ENCODE measurements at regions not wholly inside any gene's neighbourhood (a gene's known extent, or its start where the extent isn't known, plus 50 kb on each side); places are given as distances from the start of the nearest gene placed in this dataset.
A peak's percentile ranks its signal among the peaks of the same experiment; 100 is the strongest.
"Not testable (repeated sequence)": the region's sequence is repeated elsewhere in the genome, so short reads cannot be mapped to it uniquely, and the experiment has no call there.

- Mint-ChIP-seq H3K27me3 (no peaks in the 10 kb centered on the region), H3K4me3 (no peak overlapping the region), H3K27ac (no peak overlapping the region), H3K4me1 (ENCODE audit: low read depth) (peaks cover 20% of the 10 kb centered on the region), H3K36me3 (ENCODE audit: low read depth) (no peaks in the 10 kb centered on the region), H3K9me3 (peaks cover 19% of the 10 kb centered on the region)
- DNase-seq: no peak
Measured at GRCh38 chr14:89708982-89709625, 245.4 kb downstream of the EFCAB11 start.

- no peak for DNase-seq
- peaks cover 38% of the 10 kb centered on the region for H3K4me1 Mint-ChIP-seq (ENCODE audit: low read depth)
- H3K9me3 Mint-ChIP-seq: peaks cover 22% of the 10 kb centered on the region
- H3K36me3 Mint-ChIP-seq (ENCODE audit: low read depth): peaks cover 4% of the 10 kb centered on the region
- H3K27ac Mint-ChIP-seq: no peak overlapping the region
- H3K4me3 Mint-ChIP-seq: no peak overlapping the region
- no peaks in the 10 kb centered on the region for H3K27me3 Mint-ChIP-seq
Measured at GRCh38 chr14:89707086-89707485, 247.4 kb downstream of the EFCAB11 start.

GRCh38 chr14:89702876-89703200 lies 251.7 kb downstream of the EFCAB11 start:
- Mint-ChIP-seq H3K4me3 (no peak overlapping the region), H3K27me3 (no peaks in the 10 kb centered on the region), H3K9me3 (peaks cover 12% of the 10 kb centered on the region), H3K4me1 (ENCODE audit: low read depth) (peaks cover 50% of the 10 kb centered on the region), H3K27ac (peak overlapping the region; percentile 3), H3K36me3 (ENCODE audit: low read depth) (peaks cover 4% of the 10 kb centered on the region)
- no peak for DNase-seq

GRCh38 chr14:89702073-89702875 lies 252.3 kb downstream of the EFCAB11 start:
- Mint-ChIP-seq H3K4me3 (peak overlapping the region; percentile 74), H3K27me3 (no peaks in the 10 kb centered on the region), H3K36me3 (ENCODE audit: low read depth) (peaks cover 4% of the 10 kb centered on the region), H3K9me3 (peaks cover 12% of the 10 kb centered on the region), H3K27ac (peak overlapping the region; percentile 94), H3K4me1 (ENCODE audit: low read depth) (peaks cover 53% of the 10 kb centered on the region)
- peak; percentile 61 for DNase-seq

- Mint-ChIP-seq H3K36me3 (ENCODE audit: low read depth) (peaks cover 4% of the 10 kb centered on the region), H3K4me1 (ENCODE audit: low read depth) (peaks cover 50% of the 10 kb centered on the region), H3K27me3 (no peaks in the 10 kb centered on the region), H3K27ac (peak overlapping the region; percentile 94), H3K9me3 (peaks cover 12% of the 10 kb centered on the region), H3K4me3 (peak overlapping the region; percentile 74)
- DNase-seq: peak; percentile 90
Measured at GRCh38 chr14:89701211-89702043, 253.1 kb downstream of the EFCAB11 start.

GRCh38 chr14:89700801-89701200 lies 253.7 kb downstream of the EFCAB11 start:
- DNase-seq: no peak
- Mint-ChIP-seq H3K27ac (peak overlapping the region; percentile 82), H3K9me3 (peaks cover 12% of the 10 kb centered on the region), H3K4me1 (ENCODE audit: low read depth) (peaks cover 44% of the 10 kb centered on the region), H3K36me3 (ENCODE audit: low read depth) (peaks cover 4% of the 10 kb centered on the region), H3K27me3 (no peaks in the 10 kb centered on the region), H3K4me3 (peak overlapping the region; percentile 70)

GRCh38 chr14:89699071-89699470 lies 255.5 kb downstream of the EFCAB11 start:
- no peak for DNase-seq
- H3K9me3 Mint-ChIP-seq: peaks cover 12% of the 10 kb centered on the region
- H3K36me3 Mint-ChIP-seq (ENCODE audit: low read depth): peaks cover 4% of the 10 kb centered on the region
- H3K27ac Mint-ChIP-seq: no peak overlapping the region
- H3K4me1 Mint-ChIP-seq (ENCODE audit: low read depth): peaks cover 43% of the 10 kb centered on the region
- H3K27me3 Mint-ChIP-seq: no peaks in the 10 kb centered on the region
- no peak overlapping the region for H3K4me3 Mint-ChIP-seq

- H3K27ac Mint-ChIP-seq: no peak overlapping the region
- H3K4me1 Mint-ChIP-seq (ENCODE audit: low read depth): peaks cover 28% of the 10 kb centered on the region
Measured at GRCh38 chr14:89697281-89698060, 257.1 kb downstream of the EFCAB11 start.

GRCh38 chr14:89695846-89696245 lies 258.7 kb downstream of the EFCAB11 start:
- Mint-ChIP-seq H3K9me3 (no peaks in the 10 kb centered on the region), H3K27ac (no peak overlapping the region), H3K4me1 (ENCODE audit: low read depth) (peaks cover 17% of the 10 kb centered on the region), H3K4me3 (no peak overlapping the region), H3K27me3 (no peaks in the 10 kb centered on the region), H3K36me3 (ENCODE audit: low read depth) (no peaks in the 10 kb centered on the region)
- no peak for DNase-seq

More at GRCh38 chr14:89697281-89698060, 257.1 kb downstream of the EFCAB11 start:
- DNase-seq: no peak
- H3K9me3 Mint-ChIP-seq: no peaks in the 10 kb centered on the region
- no peaks in the 10 kb centered on the region for H3K27me3 Mint-ChIP-seq
- no peak overlapping the region for H3K4me3 Mint-ChIP-seq
- H3K36me3 Mint-ChIP-seq (ENCODE audit: low read depth): no peaks in the 10 kb centered on the region

- H3K36me3 Mint-ChIP-seq (ENCODE audit: low read depth): peaks cover 2% of the 10 kb centered on the region
- H3K4me1 Mint-ChIP-seq (ENCODE audit: low read depth): peaks cover 16% of the 10 kb centered on the region
- DNase-seq: no peak
- H3K4me3 Mint-ChIP-seq: no peak overlapping the region
- H3K27me3 Mint-ChIP-seq: no peaks in the 10 kb centered on the region
- H3K27ac Mint-ChIP-seq: no peak overlapping the region
- peaks cover 10% of the 10 kb centered on the region for H3K9me3 Mint-ChIP-seq
Measured at GRCh38 chr14:89690139-89690538, 264.4 kb downstream of the EFCAB11 start.

- not testable (repeated sequence) for H3K27ac Mint-ChIP-seq; H3K27me3 Mint-ChIP-seq; H3K4me3 Mint-ChIP-seq; DNase-seq; H3K36me3 Mint-ChIP-seq (ENCODE audit: low read depth)
- H3K9me3 Mint-ChIP-seq: peaks cover 11% of the 10 kb centered on the region
- H3K4me1 Mint-ChIP-seq (ENCODE audit: low read depth): peaks cover 16% of the 10 kb centered on the region
Measured at GRCh38 chr14:89689711-89690110, 264.8 kb downstream of the EFCAB11 start.

GRCh38 chr14:89688507-89689211 lies 265.9 kb downstream of the EFCAB11 start:
- no peaks in the 10 kb centered on the region for H3K27me3 Mint-ChIP-seq
- H3K9me3 Mint-ChIP-seq: peaks cover 17% of the 10 kb centered on the region
- peaks cover 16% of the 10 kb centered on the region for H3K4me1 Mint-ChIP-seq (ENCODE audit: low read depth)
- H3K27ac Mint-ChIP-seq: no peak overlapping the region
- H3K36me3 Mint-ChIP-seq (ENCODE audit: low read depth): peaks cover 6% of the 10 kb centered on the region
- H3K4me3 Mint-ChIP-seq: no peak overlapping the region
- DNase-seq: no peak

GRCh38 chr14:89687129-89687528 lies 267.4 kb downstream of the EFCAB11 start:
- not testable (repeated sequence) for H3K27me3 Mint-ChIP-seq, H3K4me3 Mint-ChIP-seq, DNase-seq, H3K27ac Mint-ChIP-seq
- H3K4me1 Mint-ChIP-seq (ENCODE audit: low read depth): peaks cover 27% of the 10 kb centered on the region
- peaks cover 12% of the 10 kb centered on the region for H3K36me3 Mint-ChIP-seq (ENCODE audit: low read depth)
- peaks cover 24% of the 10 kb centered on the region for H3K9me3 Mint-ChIP-seq
